Fibroblast of gingiva (primary cell): ENCODE measurements at regions not wholly inside any gene's neighbourhood (a gene's known extent, or its start where the extent isn't known, plus 50 kb on each side); places are given as distances from the start of the nearest gene placed in this dataset.

Source experiments
- DNase-seq: peaks from one replicate; pipeline ENCODE4 v3.0.0-alpha.2; 2011; ENCODE audit warnings: low read depth

GRCh38 chr4:156100651-156101050, 147.0 kb upstream of the CTSO start:
- no peak for DNase-seq

- DNase-seq: no peak
These were observed 145.1 kb upstream of the CTSO start for GRCh38 chr4:156098805-156099204.

- DNase-seq: no peak
These were observed 131.4 kb upstream of the CTSO start for GRCh38 chr4:156085100-156085499.

- no peak for DNase-seq
These were observed 130.7 kb upstream of the CTSO start for GRCh38 chr4:156084373-156084772.

- no peak for DNase-seq
These were observed 120.3 kb upstream of the CTSO start for GRCh38 chr4:156073976-156074375.

GRCh38 chr4:156060661-156061060, 107.0 kb upstream of the CTSO start:
- DNase-seq: no peak

- no peak for DNase-seq
These were observed 99.5 kb upstream of the CTSO start for GRCh38 chr4:156053174-156053573.

- no peak for DNase-seq
These were observed 98.5 kb upstream of the CTSO start for GRCh38 chr4:156052116-156052515.

GRCh38 chr4:156038772-156039171, 85.1 kb upstream of the CTSO start:
- DNase-seq: no peak

GRCh38 chr4:156036496-156036895, 82.8 kb upstream of the CTSO start:
- DNase-seq: no peak

GRCh38 chr4:156029691-156030090, 76.0 kb upstream of the CTSO start:
- DNase-seq: no peak

GRCh38 chr4:156021298-156021697, 67.6 kb upstream of the CTSO start:
- DNase-seq: no peak

- DNase-seq: no peak
These were observed 65.6 kb upstream of the CTSO start for GRCh38 chr4:156019246-156019645.

GRCh38 chr4:156018383-156018782, 64.7 kb upstream of the CTSO start:
- DNase-seq: no peak

GRCh38 chr4:156015781-156016180, 62.1 kb upstream of the CTSO start:
- DNase-seq: no peak

GRCh38 chr4:156006192-156006591, 52.5 kb upstream of the CTSO start:
- DNase-seq: no peak
